Jurkat, Clone E6-1 (cell line): ENCODE measurements at regions not wholly inside any gene's neighbourhood (a gene's known extent, or its start where the extent isn't known, plus 50 kb on each side); places are given as distances from the start of the nearest gene placed in this dataset.

Source experiments
- DNase-seq: peaks from one replicate; pipeline ENCODE4 v3.0.0-alpha.2; 2011; ENCODE audit warnings: low read depth, low spot score
- H3K4me3 ChIP-seq: 2 replicates; pipeline ENCODE4 v1.5.1; 2011; ENCODE audit warnings: mild to moderate bottlenecking, low read length, control low read depth, moderate library complexity

DNA sequence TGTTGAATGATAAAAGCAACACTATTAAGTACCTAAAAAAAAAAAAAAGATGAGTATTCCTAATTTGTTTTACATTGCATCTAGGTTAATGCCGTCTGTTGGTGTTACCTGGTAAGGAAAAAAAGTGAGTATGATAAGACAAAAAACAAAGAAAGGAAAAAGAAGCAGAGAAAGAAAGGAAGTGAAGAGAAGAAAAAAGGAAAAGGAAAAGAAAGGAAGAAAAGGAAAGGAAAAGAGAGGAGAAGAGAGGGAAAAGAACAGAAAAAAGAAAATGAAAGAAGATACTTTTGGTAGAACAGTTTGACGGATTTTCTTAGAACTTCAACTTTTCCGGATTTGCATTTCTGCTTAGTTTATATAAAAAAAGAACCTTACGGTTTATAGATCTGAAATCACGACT lies 387.9 kb downstream of the METTL4 start:
- DNase-seq: no peak
- no peak overlapping the region for H3K4me3 ChIP-seq

DNA sequence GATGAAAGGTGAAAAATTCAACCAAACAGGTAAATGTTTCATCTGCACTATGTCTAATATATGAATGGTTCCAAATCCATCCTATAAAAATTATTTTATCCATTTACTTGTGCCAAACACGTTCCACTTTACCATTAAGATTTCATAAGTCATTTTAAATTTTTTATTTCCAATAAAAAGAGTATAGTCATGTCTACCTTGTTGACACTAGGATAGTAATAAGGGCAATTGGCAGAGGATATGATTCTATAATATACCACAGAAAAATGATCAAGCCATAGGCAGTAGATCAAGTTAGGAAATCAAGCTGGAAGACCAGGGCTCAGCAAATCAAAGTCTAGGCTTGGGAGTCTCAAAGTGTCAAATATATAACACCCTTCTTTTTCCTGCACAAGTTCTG lies 384.3 kb downstream of the METTL4 start:
- no peak for DNase-seq
- H3K4me3 ChIP-seq: no peak overlapping the region

DNA sequence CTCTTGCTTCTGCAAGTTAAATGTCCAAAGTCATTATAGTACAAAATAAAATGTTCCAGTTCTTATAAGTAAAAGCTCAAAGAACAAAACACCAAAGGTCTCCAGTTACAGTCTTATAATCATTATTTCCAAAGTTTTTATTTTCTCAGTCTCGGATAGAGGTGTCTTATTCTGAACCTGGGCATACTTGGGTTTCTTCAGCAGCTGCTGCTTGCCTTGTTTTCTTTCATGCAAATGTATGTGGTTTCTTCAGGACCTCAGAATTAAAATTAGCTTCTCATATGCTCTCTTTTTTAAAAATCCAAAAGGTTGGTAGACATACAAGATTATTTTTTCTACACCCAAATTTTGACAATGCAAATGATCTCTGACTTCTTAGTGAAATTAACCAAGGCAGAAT lies 383.0 kb downstream of the METTL4 start:
- H3K4me3 ChIP-seq: no peak overlapping the region
- DNase-seq: no peak

DNA sequence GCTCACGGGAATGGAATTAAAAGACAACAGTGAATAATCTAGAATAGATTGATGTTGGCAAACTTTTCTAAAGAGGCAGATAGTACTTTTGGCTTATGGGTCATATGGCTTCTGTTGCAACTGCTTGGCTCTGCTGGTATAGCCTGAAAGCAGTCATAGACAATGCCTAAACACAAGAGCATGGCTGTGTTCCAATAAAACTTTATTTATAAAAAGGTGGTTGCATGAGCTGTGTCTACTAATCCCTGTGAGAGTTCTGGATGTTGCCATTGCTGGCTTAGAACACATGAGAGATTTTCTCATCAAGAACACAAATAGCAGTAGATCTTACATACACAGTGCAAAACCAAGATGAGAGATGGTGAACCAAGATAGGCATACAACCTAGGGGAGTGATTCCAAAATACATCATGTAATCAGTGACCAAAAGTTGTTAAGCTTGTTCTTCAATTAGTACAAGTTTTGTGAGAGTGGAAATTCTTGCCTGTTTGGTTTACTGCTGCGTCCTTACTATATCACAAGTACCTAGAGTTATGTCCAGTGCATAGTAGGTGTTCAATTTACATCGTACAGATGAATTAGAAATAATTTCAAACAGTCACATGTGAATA lies 380.0 kb downstream of the METTL4 start:
- no peak overlapping the region for H3K4me3 ChIP-seq
- no peak for DNase-seq

DNA sequence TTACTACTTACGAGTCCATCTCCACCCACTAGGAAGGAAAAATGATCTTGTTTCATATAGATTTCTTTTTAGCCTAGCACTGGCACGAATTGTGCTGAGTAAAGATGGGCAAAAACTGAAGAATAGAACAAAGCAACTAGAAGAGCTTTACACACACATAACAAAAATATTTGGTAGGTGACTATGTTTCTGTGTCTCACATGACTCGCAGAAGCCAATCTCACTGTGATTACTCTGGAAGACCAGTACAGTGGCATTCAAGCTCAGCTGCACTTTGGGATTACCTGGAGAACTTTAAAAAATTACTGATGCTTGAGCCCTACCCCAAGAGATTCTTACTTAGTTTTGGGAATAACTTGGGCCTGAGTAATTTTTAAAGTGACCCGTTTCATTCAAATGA lies 378.7 kb downstream of the METTL4 start:
- H3K4me3 ChIP-seq: no peak overlapping the region
- DNase-seq: no peak

DNA sequence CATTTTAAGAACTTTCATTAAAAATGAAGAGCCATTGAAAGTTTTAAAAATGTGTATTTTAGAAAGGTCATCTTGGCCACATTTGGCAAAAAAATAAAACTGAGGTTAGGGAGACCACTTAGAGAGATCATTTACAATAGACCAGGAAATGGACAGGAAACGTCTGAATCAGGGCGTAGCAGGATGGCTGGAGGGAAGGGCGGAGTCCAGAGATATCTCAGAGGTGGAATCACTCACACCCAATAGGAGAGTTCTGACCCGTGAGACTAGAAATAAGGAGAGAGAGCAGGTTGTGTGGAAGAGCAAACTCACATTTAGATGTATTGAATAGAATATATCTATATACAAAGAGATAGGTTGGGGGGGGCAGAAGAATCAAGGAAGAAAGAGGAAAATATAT lies 373.4 kb downstream of the METTL4 start:
- no peak for DNase-seq
- no peak overlapping the region for H3K4me3 ChIP-seq

DNA sequence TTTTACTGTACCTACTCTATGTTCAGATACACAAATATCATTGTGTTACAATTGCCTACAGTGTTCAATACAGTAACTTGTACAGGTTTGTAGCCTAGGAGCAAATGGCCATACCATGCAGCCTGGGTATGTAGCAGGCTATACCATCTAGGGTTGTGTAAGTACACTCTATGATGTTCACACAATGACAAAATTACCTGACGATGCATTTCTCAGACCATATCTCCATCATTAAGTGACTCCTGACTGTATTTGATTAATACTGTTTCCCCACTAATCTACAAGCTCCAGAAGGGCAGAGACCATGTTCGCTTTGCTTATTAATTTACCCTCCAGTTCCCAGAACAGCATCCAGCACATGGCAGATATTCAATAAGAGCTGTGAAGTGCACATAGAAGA lies 372.2 kb downstream of the METTL4 start:
- no peak for DNase-seq
- H3K4me3 ChIP-seq: no peak overlapping the region

DNA sequence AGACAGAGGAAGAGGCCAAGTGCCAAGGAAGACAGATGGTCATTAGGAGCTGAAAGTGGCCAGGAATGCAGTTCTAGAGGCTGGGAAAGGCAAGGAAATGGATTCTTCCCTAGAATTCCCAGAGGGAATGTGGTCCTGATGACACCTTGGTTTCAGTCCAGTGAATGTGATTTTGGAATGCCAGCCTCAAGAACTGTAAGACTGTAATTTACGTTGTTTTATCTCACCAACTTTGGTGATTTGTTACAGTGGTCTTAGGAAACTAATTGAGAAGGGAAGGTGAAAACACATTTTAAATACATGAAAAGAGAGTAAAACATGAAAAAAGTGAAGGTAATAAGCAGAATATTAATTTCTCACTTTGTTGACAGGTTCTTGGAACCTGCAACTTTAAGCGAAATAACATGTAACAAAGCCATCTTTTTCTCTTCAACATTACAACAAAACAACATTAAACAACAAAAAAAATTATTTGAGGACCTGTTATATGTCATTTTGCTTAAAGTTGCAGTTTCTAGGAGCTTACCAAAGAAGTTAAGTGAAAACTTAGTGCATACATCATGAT lies 370.2 kb downstream of the METTL4 start:
- no peak overlapping the region for H3K4me3 ChIP-seq
- DNase-seq: no peak

DNA sequence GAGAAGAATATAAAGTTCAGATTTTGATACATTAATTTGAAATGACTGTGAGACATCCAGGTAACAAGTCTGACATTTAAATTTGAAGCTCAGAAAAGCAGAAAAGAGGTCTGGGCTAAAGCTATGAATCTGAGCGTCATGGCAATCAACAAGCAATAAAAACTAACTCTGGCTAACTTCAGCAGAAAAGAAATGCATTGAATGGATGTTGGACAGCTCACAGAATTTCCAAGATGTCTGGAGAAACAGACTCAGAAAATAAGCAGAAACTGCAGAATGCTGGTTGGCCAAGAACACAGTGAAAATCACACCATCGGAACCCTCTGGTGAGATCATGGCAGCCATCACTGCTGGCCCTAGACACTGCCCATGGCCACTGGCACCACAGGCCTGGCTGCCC lies 366.6 kb downstream of the METTL4 start:
- H3K4me3 ChIP-seq: no peak overlapping the region
- no peak for DNase-seq

DNA sequence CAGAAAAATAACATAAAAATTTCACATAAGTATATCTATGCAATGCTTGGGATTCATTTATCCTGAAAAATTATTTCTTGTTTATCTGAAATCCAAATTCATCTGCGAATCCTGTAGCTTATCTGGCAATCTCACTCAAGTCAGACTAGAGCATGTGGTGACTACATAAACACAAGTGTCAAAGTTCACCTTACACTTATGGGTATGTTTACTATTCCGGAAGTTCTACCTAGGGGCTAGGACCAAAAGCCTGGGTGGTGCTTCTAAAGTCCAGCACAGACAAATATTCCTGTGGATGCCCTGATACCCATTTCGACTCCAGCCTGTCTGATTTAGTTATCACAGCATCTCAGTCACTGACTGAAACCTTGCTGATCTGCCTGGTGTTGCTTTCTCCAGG lies 364.0 kb downstream of the METTL4 start:
- DNase-seq: no peak
- no peak overlapping the region for H3K4me3 ChIP-seq

DNA sequence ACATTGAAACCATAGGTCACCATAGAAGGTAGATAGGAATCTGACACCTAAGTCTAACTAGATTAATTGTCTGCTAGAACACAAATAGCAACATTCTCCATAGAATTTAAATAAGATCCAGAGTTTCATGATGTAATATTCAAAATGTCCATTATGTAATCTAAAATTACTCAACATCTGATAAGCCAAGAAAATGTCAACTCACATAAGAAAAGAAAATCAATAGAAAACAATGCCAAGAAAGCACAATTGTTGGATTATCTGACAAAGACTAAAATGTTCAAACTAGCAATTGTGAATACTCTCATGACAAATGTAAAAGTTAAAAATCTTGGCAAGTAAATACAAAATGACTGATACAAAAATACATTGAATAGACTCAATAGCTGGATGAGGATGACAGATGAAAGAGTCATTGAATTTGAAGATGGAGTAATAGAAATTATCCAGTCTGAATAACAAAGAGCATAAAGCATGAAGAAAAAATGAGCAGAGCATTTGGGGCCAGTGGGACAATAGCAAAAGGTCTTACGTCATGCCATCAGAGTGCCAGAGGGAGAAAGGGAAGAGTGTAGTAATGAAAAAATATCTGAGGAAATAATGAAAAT lies 358.6 kb downstream of the METTL4 start:
- no peak overlapping the region for H3K4me3 ChIP-seq
- DNase-seq: no peak

DNA sequence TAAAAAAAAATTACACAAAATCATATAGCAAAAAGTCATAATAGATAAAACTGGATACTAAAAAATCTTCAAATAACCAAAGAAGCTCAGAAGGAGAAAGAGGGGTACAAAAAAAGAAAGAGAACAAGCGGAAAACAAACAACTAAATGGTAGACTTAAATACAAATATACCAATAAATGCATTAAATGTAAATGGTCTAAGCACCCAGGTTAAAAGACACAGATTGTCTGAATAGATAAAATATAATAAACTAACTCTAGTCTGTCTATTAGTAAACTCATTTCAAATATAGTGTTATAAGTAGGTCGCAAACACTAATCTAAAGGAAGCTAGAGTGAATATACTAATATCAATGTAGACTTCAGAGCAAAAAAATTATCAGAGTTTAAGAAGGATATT lies 357.4 kb downstream of the METTL4 start:
- DNase-seq: no peak
- H3K4me3 ChIP-seq: no peak overlapping the region

DNA sequence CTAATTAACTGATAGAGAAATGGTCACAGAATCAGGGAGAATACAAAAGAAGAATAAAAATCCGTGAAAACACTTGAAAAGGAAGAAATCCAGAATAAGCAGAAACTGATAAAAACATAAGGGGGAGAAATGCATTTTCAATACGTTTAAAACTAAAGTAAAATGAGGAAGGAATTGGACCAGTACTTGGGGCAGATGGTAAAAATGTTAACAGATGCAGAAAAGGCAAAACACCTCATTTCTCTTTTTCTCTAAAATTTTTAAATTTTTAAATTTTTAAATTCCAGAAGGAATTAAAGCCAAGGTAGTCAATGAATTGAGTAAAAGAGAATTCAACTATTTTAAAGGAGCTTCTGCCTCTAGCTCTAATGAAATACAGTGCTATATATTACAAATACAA lies 353.9 kb downstream of the METTL4 start:
- no peak for DNase-seq
- no peak overlapping the region for H3K4me3 ChIP-seq

DNA sequence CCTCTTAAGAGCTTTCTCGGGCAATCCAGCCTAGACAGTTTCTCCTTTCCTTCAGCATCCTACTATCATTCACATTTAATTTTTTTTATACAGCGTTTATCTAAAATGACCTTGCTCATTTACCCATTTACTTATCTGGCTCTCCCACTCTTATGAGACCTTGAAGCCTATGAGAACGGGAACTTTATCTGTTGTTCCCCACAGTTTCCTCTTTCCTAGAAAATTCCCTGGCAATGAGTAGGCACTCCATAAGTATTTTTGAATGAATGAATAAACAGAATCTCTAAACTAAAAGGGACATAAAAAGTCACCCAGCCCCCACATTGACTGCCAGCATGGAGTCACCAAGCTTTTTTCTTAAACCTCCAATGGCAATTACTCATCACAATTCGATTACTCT lies 353.2 kb downstream of the METTL4 start:
- no peak for DNase-seq
- no peak overlapping the region for H3K4me3 ChIP-seq

DNA sequence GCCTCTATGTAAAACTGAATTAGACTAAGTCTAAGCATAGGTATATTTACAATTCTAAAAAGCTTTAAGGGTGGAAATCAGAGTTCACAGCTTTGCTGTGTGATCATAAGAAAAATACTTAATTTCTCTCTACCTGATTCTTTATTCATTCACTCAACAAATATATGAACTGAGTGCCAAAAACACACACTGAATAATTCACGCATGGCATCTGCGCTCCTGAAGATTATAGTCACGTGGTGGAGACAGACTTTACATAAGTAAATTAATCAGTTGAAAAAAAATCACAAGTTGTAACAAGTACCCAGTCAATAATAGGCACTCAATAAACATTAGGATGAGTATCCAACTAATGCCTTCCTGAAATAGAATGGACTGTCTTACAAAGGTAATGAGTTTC lies 351.6 kb downstream of the METTL4 start:
- DNase-seq: no peak
- H3K4me3 ChIP-seq: no peak overlapping the region

DNA sequence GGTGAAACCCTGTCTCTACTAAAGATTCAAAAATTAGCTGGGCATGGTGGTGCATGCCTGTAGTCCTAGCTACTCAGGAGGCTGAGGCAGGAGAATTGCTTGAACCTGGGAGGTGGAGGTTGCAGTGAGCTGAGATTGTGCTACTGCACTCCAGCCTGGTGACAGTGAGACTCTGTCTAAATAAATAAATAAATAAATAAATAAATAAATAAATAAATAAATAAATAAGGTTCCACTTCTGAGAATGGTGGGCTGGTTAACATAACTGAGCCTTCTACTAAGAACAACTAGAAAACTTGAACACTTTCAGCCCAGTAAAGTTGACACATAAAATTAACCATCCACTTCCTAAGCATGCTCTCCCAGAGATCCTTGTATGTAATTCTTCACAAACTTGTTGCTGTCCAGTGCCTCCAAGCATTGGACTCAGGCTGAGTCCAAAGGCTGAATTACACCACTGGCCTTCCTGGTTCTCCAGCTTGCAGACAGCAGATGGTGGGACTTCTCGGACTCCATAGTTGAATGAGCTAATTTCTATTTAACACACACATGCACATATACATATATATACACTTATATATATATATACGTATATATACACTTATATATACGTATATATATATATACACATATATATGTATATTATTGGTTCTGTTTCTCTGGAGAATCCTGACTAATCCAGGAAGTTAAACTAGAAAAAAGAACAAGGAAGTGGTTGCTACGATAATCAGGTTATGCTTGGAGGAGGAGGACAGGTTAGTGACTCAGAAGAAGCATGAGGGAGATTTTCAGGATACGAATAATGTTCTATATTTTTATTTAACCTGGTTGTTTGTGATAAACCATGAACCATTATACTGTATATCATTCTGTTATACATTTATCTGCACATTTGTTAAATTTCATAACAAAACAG lies 348.8 kb downstream of the METTL4 start:
- H3K4me3 ChIP-seq: no peak overlapping the region
- no peak for DNase-seq

DNA sequence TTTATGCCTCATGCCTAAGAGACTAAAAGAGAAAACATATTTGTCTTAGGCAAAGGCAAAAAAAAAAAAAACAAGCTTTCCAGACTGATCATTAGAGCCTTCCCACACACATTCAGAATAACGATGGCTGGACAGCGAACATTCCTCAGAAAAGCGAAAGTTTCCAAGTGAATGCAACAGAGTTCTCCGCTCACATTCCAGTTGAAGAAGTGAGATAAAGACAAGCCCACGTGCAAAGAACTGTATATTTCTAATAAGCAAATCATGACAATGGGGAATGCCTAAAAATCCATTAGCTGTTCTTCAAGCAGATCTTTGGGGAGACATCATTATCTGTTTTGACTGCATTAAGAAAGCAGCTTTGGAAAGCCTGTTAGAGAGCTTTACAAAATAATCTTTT lies 347.9 kb downstream of the METTL4 start:
- no peak for DNase-seq
- no peak overlapping the region for H3K4me3 ChIP-seq

DNA sequence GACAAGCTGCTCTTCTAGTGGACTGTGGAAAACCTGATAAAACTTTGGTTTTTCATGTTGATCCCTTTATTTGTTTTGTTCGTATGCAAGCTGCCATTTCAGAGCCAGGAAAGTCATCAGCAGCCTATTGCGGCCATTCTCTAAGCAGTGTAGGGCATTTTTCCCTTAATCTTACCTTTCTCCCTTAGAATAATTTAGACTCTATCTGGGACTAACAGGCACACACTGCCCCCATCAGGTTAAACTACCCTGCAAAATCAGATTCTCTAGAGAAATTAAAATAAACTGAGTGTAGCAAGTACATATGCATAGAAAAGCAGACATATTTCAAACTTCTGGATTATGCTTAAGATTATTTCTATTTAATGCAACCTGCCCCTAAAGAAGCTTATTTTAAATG lies 347.5 kb downstream of the METTL4 start:
- no peak overlapping the region for H3K4me3 ChIP-seq
- DNase-seq: no peak

DNA sequence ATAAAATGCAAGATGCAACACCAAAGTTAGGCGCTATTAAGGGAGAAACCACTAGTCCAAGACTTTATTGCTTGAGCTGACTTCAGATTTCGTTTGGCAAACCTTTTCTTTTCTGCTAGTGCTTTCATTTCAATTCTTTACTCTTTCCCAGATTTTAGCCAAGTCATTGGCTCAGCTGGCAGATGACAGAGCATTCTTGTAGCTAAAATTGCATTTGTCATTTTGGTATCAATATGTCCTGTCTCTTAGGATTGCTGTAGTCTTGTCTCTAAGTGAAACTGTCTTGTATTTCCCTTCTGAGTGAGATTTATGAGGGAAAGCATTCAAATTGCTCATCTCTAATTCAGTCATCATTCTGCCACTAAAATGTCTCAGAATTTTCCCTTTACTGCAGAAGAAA lies 335.1 kb downstream of the METTL4 start:
- no peak overlapping the region for H3K4me3 ChIP-seq
- DNase-seq: no peak

DNA sequence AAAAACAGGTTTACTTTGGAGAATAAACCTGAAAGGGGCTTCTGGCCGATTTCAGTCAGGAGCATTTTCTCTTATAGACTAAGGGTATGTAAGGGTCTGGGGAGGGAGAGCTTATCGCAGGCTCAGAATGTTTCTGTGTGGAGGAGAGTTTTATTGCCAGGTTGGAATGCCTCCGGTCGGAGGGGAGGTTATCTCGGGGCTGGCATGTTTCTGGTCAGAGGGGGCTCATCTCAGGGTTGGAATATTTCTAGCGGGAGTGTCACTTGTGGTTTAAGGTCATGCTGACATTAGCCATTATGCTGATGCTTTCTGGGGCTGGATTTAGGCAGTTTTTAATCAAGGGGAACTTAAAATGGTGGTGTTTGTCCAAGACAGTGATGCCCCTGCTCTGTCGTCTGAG lies 333.6 kb downstream of the METTL4 start:
- DNase-seq: no peak
- H3K4me3 ChIP-seq: no peak overlapping the region
